ENCODE measurements at regions not wholly inside any gene's neighbourhood (a gene's known extent, or its start where the extent isn't known, plus 50 kb on each side); places are given as distances from the start of the nearest gene placed in this dataset.
A peak's percentile ranks its signal among the peaks of the same experiment; 100 is the strongest.

DNA sequence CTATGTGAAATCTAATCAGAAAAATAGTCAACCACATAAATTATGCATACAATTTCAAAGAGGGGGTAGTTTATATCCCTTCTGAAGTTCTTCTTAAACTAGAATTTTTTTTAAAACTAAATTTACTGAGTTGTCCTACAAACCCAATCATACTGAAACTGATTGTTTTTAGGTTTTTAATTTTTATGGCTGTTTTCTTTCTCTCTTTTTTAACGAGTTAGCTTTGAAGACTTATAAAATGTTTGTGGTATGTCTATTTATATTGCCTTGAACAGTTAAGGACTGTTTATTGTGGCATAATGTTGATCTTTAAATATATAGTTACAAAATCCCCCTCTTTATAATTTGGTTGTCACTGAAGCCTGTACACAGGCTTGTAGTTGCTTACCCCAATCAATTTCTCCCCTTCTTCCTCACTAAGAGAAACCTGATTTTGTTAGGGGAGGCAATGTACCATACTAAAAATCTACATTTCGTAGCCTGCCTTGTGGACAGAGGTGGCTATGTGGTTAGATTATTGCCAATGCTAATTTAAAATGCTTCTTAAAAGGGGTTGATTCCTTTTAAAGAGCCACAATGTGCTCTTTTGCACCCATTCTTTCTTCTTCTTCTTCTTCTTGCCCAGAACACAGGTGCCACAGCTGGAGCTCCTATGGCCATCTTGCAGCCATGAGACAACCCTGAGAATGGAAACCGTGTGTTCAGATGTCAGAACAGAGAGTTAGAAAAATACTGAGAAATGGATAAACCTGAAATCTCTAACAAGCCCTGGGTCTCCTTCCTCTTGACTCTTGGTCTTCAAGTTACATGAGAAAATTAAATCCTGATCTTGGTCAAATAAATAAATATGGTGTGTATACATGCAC lies 102.7 kb upstream of the ZNF827 start:
- TF ChIP-seq CTCF (IDR thresholded peaks at IDR 0.05) (no peak), POLR2A (IDR thresholded peaks at IDR 0.05) (no peak)
- 89% methylated on average over 3 of the region's 3 CpGs for WGBS, 2 donors
- Histone ChIP-seq H3K27me3 (no peaks in the 10 kb centered on the region), H3K9me3 (no peaks in the 10 kb centered on the region), H3K4me3 (replicated peaks in 1 of 3) (no peak overlapping the region), H3K27ac (no peak overlapping the region), H3K4me1 (no peaks in the 10 kb centered on the region), H3K36me3 (no peaks in the 10 kb centered on the region)
- DNase-seq = no peak
- intact Hi-C loops (cut with DNase I) = no loop called here

DNA sequence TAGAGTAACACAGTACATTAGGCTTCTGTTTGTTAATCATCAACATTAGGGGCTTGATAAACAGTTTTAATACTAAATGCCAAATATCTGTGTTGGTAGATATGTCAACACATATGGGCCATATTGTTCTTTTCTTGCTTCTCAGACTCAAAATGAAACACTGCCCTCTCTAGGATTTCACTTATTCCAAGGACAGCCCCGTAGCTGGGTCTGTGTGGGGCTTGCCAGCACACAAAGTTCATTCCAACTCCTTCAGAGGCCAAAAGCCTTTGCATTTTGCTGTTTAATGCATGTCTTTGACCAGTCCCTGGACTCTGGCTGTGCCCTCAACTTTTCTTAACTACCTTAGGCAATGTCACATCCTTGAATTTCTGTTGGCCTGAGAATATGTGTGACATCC lies 102.0 kb upstream of the ZNF827 start:
- H3K36me3 ChIP-seq = no peaks in the 10 kb centered on the region
- H3K4me1 ChIP-seq = no peaks in the 10 kb centered on the region
- DNase-seq = no peak
- H3K4me3 ChIP-seq (replicated peaks in 1 of 3) = no peak overlapping the region
- WGBS, 2 donors = 44 to 63% methylated on average over 1 of the region's 1 CpG
- intact Hi-C loops (cut with DNase I) = no loop called here
- TF ChIP-seq POLR2A (IDR thresholded peaks at IDR 0.05) (no peak), CTCF (IDR thresholded peaks at IDR 0.05) (no peak)
- H3K9me3 ChIP-seq = no peaks in the 10 kb centered on the region
- H3K27ac ChIP-seq = no peak overlapping the region
- no peaks in the 10 kb centered on the region for H3K27me3 ChIP-seq

DNA sequence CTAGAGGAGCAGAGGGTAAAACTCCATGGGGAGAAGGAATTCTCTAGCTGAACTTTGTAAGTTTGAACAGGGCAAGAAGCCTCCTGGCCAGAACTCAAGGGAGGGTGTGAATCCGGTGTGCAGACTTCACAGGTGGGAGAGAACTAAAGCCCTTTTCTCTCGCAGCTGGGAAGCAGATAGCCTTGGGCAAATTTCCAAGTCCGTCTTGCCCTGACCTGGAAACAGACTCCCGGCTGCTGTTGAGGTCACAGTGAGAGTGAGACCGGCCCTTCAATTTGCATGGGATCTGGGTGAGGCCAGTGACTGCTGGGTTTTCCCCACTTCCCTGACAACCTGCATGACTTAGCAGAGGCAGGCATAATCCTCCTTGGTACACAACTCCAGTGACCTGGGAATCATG lies 94.5 kb upstream of the ZNF827 start:
- intact Hi-C loops (cut with DNase I) = no loop called here

GRCh38 chr4:146032234-146032860 lies 93.7 kb upstream of the ZNF827 start:
- Histone ChIP-seq H3K27ac (no peak overlapping the region), H3K4me1 (no peaks in the 10 kb centered on the region), H3K9me3 (no peaks in the 10 kb centered on the region), H3K4me3 (replicated peaks in 1 of 3) (no peak overlapping the region), H3K36me3 (no peaks in the 10 kb centered on the region), H3K27me3 (no peaks in the 10 kb centered on the region)
- TF ChIP-seq POLR2A (IDR thresholded peaks at IDR 0.05) (no peak), CTCF (IDR thresholded peaks at IDR 0.05) (no peak)
- no peak for DNase-seq
- 47 to 50% methylated on average over 5 to 7 of the region's 7 CpGs for WGBS, 2 donors
- intact Hi-C loops (cut with DNase I) = no loop called here

More for the DNA sequence above, 94.5 kb upstream of the ZNF827 start:
- Histone ChIP-seq H3K4me1 (no peaks in the 10 kb centered on the region), H3K36me3 (no peaks in the 10 kb centered on the region), H3K9me3 (no peaks in the 10 kb centered on the region), H3K27me3 (no peaks in the 10 kb centered on the region), H3K4me3 (replicated peaks in 1 of 3) (no peak overlapping the region), H3K27ac (no peak overlapping the region)
- DNase-seq = peak; percentile 10 to 26
- no peak for TF ChIP-seq POLR2A (IDR thresholded peaks at IDR 0.05)
- TF ChIP-seq CTCF (IDR thresholded peaks at IDR 0.05) = no peak
- WGBS, 2 donors = 31 to 55% methylated on average over 4 to 5 of the region's 5 CpGs
